Mesenchymal stem cell (in vitro differentiated cells and primary cell): ENCODE measurements at regions not wholly inside any gene's neighbourhood (a gene's known extent, or its start where the extent isn't known, plus 50 kb on each side); places are given as distances from the start of the nearest gene placed in this dataset.

Experiments used
- DNase-seq: peaks from one replicate; pipeline ENCODE4 v3.0.0-alpha.2; 2013
- H2AFZ ChIP-seq: one replicate; pipeline ENCODE4 v1.6.1; 2013; ENCODE audit warnings: low read depth, mild to moderate bottlenecking, control low read depth, inconsistent platforms, low read length, moderate library complexity
- H2AK5ac ChIP-seq: 2 replicates; pipeline ENCODE4 v1.6.1; 2013; ENCODE audit warnings: low read length, moderate library complexity, mild to moderate bottlenecking, inconsistent platforms; ENCODE audit not compliant: severe bottlenecking
- H2BK120ac ChIP-seq: one replicate; pipeline ENCODE4 v1.6.1; 2013; ENCODE audit warnings: low read depth, mild to moderate bottlenecking, inconsistent platforms, low read length, moderate library complexity
- H2BK12ac ChIP-seq, 2 experiments: one replicate each; pipeline ENCODE4 v1.6.1; 2013; ENCODE audit warnings: inconsistent platforms in 2 of 2, low read length in 2 of 2, mild to moderate bottlenecking in 2 of 2, moderate library complexity in 2 of 2, control low read depth in 1 of 2
- H2BK15ac ChIP-seq: one replicate; pipeline ENCODE4 v1.6.1; 2013; ENCODE audit warnings: mild to moderate bottlenecking, low read depth, inconsistent platforms; ENCODE audit not compliant: poor library complexity, severe bottlenecking
- H2BK5ac ChIP-seq: 2 replicates; pipeline ENCODE4 v1.6.1; 2013; ENCODE audit warnings: low read depth, mild to moderate bottlenecking, low read length, control low read depth, inconsistent platforms; ENCODE audit not compliant: poor library complexity, severe bottlenecking
- H3K14ac ChIP-seq, 2 experiments: one replicate each; pipeline ENCODE4 v1.6.1; 2013; ENCODE audit warnings: inconsistent platforms in 2 of 2, low read length in 2 of 2, control low read depth in 1 of 2, mild to moderate bottlenecking in 1 of 2, moderate library complexity in 1 of 2
- H3K18ac ChIP-seq, 2 experiments: one replicate each; pipeline ENCODE4 v1.6.1; 2013; ENCODE audit warnings: inconsistent platforms in 2 of 2, low read length in 2 of 2, control low read depth in 1 of 2, low read depth in 1 of 2, mild to moderate bottlenecking in 1 of 2
- H3K23ac ChIP-seq, 2 experiments: one replicate each; pipeline ENCODE4 v1.6.1; 2013; ENCODE audit warnings: inconsistent platforms in 2 of 2, low read length in 2 of 2, mild to moderate bottlenecking in 2 of 2, moderate library complexity in 2 of 2, control low read depth in 1 of 2
- H3K27ac ChIP-seq: 2 replicates; pipeline ENCODE4 v1.5.1; 2013; ENCODE audit warnings: mild to moderate bottlenecking, moderate library complexity, low read length, control low read depth, inconsistent platforms; ENCODE audit not compliant: poor library complexity, severe bottlenecking
- H3K27me3 ChIP-seq, 2 experiments: 2 replicates each; pipeline versions ENCODE4 v1.6.1 to v1.7.0; 2013; ENCODE audit warnings: low read length in 2 of 2, mild to moderate bottlenecking in 2 of 2, moderate library complexity in 2 of 2, control low read depth in 1 of 2, inconsistent platforms in 1 of 2; ENCODE audit not compliant: control insufficient read depth in 1 of 2, insufficient read depth in 1 of 2
- H3K36me3 ChIP-seq, 2 experiments: 2 replicates each; pipeline versions ENCODE4 v1.6.1 to v1.7.0; 2013; ENCODE audit warnings: low read length in 2 of 2, control low read depth in 1 of 2, inconsistent platforms in 1 of 2, low read depth in 1 of 2, mild to moderate bottlenecking in 1 of 2; ENCODE audit not compliant: insufficient read depth in 2 of 2, control insufficient read depth in 1 of 2
- H3K4ac ChIP-seq, 2 experiments: one replicate each; pipeline ENCODE4 v1.6.1; 2013; ENCODE audit warnings: inconsistent platforms in 2 of 2, low read length in 2 of 2, mild to moderate bottlenecking in 2 of 2, moderate library complexity in 2 of 2, control low read depth in 1 of 2, low read depth in 1 of 2
- H3K4me1 ChIP-seq: 2 replicates; pipeline ENCODE4 v1.6.1; 2013; ENCODE audit warnings: low read depth, low read length, control low read depth; ENCODE audit not compliant: control insufficient read depth, insufficient read depth
- H3K4me2 ChIP-seq: 2 replicates; pipeline ENCODE4 v1.6.1; 2013; ENCODE audit warnings: low read length, mild to moderate bottlenecking, inconsistent platforms; ENCODE audit not compliant: poor library complexity, severe bottlenecking
- H3K4me3 ChIP-seq, 2 experiments: 2 replicates each; pipeline versions ENCODE4 v1.5.1 to v1.7.0; 2013; ENCODE audit warnings: low read length in 2 of 2, mild to moderate bottlenecking in 2 of 2, control low read depth in 1 of 2, low read depth in 1 of 2; ENCODE audit not compliant: insufficient read depth in 1 of 2
- H3K79me1 ChIP-seq: replicated peaks from 2 replicates; pipeline ENCODE4 v1.6.1; 2013; ENCODE audit warnings: mild to moderate bottlenecking, control low read depth, low read length, inconsistent platforms; ENCODE audit not compliant: poor library complexity, severe bottlenecking
- H3K9ac ChIP-seq: 2 replicates; pipeline ENCODE4 v1.7.0; 2013; ENCODE audit warnings: mild to moderate bottlenecking, low read length, moderate library complexity
- H3K9me3 ChIP-seq: 2 replicates; pipeline ENCODE4 v1.7.0; 2013; ENCODE audit warnings: mild to moderate bottlenecking, low read length; ENCODE audit not compliant: control insufficient read depth
- H4K8ac ChIP-seq: one replicate; pipeline ENCODE4 v1.6.1; 2013; ENCODE audit warnings: inconsistent platforms, mild to moderate bottlenecking, low read length, moderate library complexity
- H4K91ac ChIP-seq: one replicate; pipeline ENCODE4 v1.6.1; 2013; ENCODE audit warnings: mild to moderate bottlenecking, low read length, inconsistent platforms
- WGBS: methylation state at CpG from one replicate; pipeline ENCODE4 v1.1.7; 2013; ENCODE audit warnings: mixed read lengths; 5-methylcytosine and 5-hydroxymethylcytosine counted together

DNA sequence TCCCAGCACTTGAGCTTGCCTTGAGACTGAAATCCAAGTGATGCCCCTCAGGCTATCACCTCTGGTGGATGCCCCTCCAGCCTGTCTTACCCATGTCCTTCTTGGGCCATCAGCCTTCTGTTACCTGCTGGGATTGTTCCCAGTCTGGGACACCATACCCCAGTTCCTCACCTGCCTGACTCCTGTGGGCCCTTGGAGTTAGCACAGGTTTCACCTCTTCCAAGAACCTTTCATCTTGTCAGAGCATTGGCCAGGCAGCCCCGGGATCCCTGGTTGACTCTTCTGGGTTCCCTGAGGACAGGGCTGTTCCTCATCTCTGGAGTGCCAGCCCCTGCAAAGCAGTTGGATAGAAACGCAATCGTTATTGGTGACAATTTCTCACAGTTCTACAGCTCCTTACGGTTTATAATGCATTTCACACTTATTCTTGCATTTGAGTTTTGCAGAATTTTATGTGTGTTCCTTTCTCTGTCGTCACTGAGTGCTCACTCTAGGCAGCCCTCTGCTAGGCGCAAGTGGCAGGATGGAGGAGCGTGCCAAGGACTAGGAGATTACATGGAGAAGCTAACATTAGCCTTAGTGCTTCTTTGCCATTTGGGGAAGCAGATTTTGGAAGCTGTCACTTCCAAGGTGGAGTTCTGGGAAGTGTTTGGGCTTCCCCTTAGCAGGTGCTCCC lies 139.7 kb downstream of the DDX1 start:
- H3K4me3 ChIP-seq: no peak overlapping the region
- H3K27ac ChIP-seq: peak overlapping the region; percentile 89
- no peak overlapping the region for H3K14ac ChIP-seq
- H3K9ac ChIP-seq: no peak overlapping the region
- peak overlapping the region in 1 of 2 experiments; percentile 37 for H3K23ac ChIP-seq
- H3K18ac ChIP-seq: peak overlapping the region; percentile 18 to 23
- H3K27me3 ChIP-seq: peaks cover 4 to 71% of the 10 kb centered on the region in 2 experiments
- H2BK12ac ChIP-seq: peak overlapping the region in 1 of 2 experiments; percentile 27
- H3K9me3 ChIP-seq: no peaks in the 10 kb centered on the region
- H2BK120ac ChIP-seq: no peak overlapping the region
- H3K36me3 ChIP-seq: no peaks in the 10 kb centered on the region
- no peaks in the 10 kb centered on the region for H3K79me1 ChIP-seq
- 93% methylated on average over 7 of the region's 7 CpGs for WGBS
- H2BK15ac ChIP-seq: no peak overlapping the region
- DNase-seq: no peak
- peak overlapping the region; percentile 25 for H4K91ac ChIP-seq
- no peak overlapping the region for H2AFZ ChIP-seq
- H4K8ac ChIP-seq: no peak overlapping the region
- no peak overlapping the region for H3K4ac ChIP-seq
- H3K4me1 ChIP-seq: peaks cover 28% of the 10 kb centered on the region
- H3K4me2 ChIP-seq: no peak overlapping the region
- peak overlapping the region; percentile 85 for H2BK5ac ChIP-seq
- H2AK5ac ChIP-seq: peak overlapping the region; percentile 99

DNA sequence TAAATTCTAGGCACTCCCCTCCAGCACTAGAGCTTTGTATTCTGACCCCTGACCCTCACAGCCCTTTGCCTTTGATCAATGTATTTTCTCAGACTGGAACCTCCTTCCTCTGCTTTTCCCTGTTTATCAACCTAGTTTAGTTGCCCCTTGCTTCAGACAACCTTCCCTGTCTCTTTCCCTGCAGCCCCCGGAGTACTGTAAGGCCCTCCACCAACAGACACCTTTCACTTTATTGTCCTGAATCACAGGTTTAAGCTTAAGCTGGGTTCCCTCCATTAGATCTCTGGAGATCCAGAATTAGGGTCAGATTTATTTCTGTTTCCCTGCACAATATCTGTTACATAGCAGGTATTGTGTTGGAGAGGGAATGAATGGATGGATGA lies 140.2 kb downstream of the DDX1 start:
- Histone ChIP-seq H2AK5ac (peak overlapping the region; percentile 99), H3K9me3 (no peaks in the 10 kb centered on the region), H3K27ac (no peak overlapping the region), H3K79me1 (no peaks in the 10 kb centered on the region), H3K36me3 (no peaks in the 10 kb centered on the region), H3K18ac (no peak overlapping the region), H2AFZ (no peak overlapping the region), H2BK15ac (no peak overlapping the region), H2BK5ac (peak overlapping the region; percentile 71), H4K91ac (no peak overlapping the region), H2BK120ac (no peak overlapping the region), H3K4me1 (peaks cover 31% of the 10 kb centered on the region), H3K23ac (no peak overlapping the region), H3K9ac (no peak overlapping the region), H2BK12ac (no peak overlapping the region), H3K27me3 (peaks cover 0 to 71% of the 10 kb centered on the region in 2 experiments), H3K14ac (no peak overlapping the region), H3K4me3 (no peak overlapping the region), H3K4me2 (no peak overlapping the region), H4K8ac (no peak overlapping the region), H3K4ac (no peak overlapping the region)
- DNase-seq: no peak
- 77% methylated on average over 1 of the region's 1 CpG for WGBS

DNA sequence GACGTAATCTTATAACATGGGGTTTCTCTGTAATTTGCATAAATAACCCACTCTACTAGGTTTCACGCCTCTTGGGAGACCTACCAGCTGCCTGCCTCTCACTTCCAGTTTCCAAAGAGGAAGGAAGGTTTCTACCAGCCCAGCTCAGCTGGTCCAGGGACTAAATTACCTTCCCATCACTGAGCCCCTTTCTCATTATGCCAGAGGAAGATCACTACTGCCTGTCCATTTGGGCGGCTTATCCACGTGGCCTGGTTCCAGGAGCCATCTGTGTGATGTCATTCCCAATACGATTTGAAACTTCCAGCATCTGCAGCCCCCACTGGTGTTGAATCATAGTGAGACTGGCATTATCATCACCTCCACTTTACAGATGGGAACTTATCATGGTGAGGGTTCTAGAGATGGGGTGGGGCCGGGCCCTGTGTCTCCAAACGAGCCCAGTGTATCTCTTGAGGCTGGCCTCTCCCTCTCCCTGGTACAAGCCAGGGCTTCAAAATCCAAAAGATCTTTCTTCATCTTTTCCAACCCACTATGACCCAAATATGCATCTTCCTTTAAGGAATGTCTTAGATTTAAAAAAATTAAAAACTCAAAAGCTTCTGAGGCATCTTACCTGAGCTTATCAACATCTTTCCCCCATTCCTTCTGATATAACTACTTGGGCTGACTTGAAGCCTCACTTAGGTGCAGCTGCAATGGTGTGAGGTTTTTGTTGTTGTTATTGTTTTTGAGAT lies 140.8 kb downstream of the DDX1 start:
- Histone ChIP-seq H3K4ac (no peak overlapping the region), H3K9me3 (peaks cover 5% of the 10 kb centered on the region), H3K36me3 (no peaks in the 10 kb centered on the region), H4K91ac (no peak overlapping the region), H2AK5ac (peak overlapping the region; percentile 80), H3K27me3 (peaks cover 3 to 70% of the 10 kb centered on the region in 2 experiments), H2AFZ (no peak overlapping the region), H3K9ac (no peak overlapping the region), H3K4me3 (no peak overlapping the region), H3K14ac (no peak overlapping the region), H2BK12ac (no peak overlapping the region), H4K8ac (no peak overlapping the region), H2BK120ac (no peak overlapping the region), H3K18ac (no peak overlapping the region), H3K23ac (no peak overlapping the region), H3K4me1 (peaks cover 31% of the 10 kb centered on the region), H3K27ac (peak overlapping the region; percentile 97), H3K79me1 (no peaks in the 10 kb centered on the region), H3K4me2 (no peak overlapping the region), H2BK5ac (peak overlapping the region; percentile 75), H2BK15ac (no peak overlapping the region)
- 73% methylated on average over 7 of the region's 7 CpGs for WGBS
- DNase-seq: no peak

DNA sequence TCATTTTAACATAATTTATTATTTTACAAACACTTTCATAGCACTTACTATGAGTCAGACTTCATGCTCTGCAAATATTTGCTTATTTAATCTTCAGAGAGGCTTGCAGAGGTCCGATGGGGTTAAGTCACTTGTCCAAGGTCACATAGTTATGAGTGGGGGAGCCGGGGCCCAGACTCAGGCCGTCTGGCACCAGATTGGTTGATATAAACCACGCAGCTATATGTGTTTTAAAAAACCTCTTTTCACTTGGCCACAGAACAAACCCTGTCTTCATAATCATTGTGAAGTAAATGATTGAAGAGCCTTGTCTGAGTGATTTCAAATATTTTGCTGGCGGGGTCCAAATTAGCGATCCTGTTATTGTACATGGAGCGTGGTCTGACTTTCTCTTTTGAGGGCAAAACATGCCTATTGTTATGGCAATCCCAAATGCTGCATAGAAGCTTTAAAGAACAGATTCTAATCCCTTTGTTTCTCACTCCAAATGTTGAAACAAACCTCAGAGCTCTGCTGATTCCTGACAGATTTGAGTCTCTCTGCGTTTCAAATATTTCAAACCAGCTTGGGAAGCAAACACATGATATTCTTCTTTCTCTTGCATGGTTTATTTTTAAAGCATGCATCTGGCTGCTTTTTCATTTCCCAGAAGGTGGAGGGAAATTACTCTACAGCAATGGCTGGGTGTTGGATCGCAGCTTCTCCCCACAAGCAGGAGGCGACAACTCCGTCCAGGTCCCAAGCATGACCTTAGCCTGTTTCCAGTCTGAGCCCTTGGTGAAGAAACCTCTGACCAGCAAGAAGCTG lies 142.4 kb downstream of the DDX1 start:
- H3K4me3 ChIP-seq: peak overlapping the region in 1 of 2 experiments; percentile 32
- no peak overlapping the region for H2AFZ ChIP-seq
- H3K4me2 ChIP-seq: peak overlapping the region; percentile 23
- H3K9ac ChIP-seq: no peak overlapping the region
- H3K14ac ChIP-seq: no peak overlapping the region
- H2BK15ac ChIP-seq: no peak overlapping the region
- peak overlapping the region; percentile 6 for H2BK5ac ChIP-seq
- H3K27ac ChIP-seq: peak overlapping the region; percentile 97
- peaks cover 10% of the 10 kb centered on the region for H3K9me3 ChIP-seq
- H3K27me3 ChIP-seq: peaks cover 3 to 65% of the 10 kb centered on the region in 2 experiments
- no peak overlapping the region for H4K8ac ChIP-seq
- no peaks in the 10 kb centered on the region for H3K36me3 ChIP-seq
- no peak overlapping the region for H3K4ac ChIP-seq
- no peak overlapping the region for H3K18ac ChIP-seq
- no peak overlapping the region for H3K23ac ChIP-seq
- peaks cover 31% of the 10 kb centered on the region for H3K4me1 ChIP-seq
- no peaks in the 10 kb centered on the region for H3K79me1 ChIP-seq
- peak overlapping the region; percentile 57 for H2AK5ac ChIP-seq
- no peak overlapping the region for H4K91ac ChIP-seq
- H2BK12ac ChIP-seq: no peak overlapping the region
- no peak overlapping the region for H2BK120ac ChIP-seq
- DNase-seq: peak; percentile 59
- 35% methylated on average over 9 of the region's 11 CpGs for WGBS
